Activated CD4-positive, alpha-beta memory T cell treated with anti-CD3 and anti-CD28 coated beads for 36 hours (primary cell): ENCODE measurements at regions not wholly inside any gene's neighbourhood (a gene's known extent, or its start where the extent isn't known, plus 50 kb on each side); places are given as distances from the start of the nearest gene placed in this dataset.

Source experiments
- CTCF ChIA-PET: fragments of 350-600 bp; sonication (Branson Sonifier 250); formaldehyde crosslinking; loops from one replicate; lab custom pipeline; 2021; ENCODE audit warnings: antibody characterized with exemption, inconsistent platforms; lab: Charles Lee
- POLR2A ChIA-PET: fragments of 350-600 bp; sonication (Branson Sonifier 250); formaldehyde crosslinking; loops from one replicate; lab custom pipeline; 2021; ENCODE audit warnings: antibody characterized with exemption; lab: Charles Lee
- DNase-seq: peaks from one replicate; pipeline ENCODE4 v3.0.0-alpha.2; 2020
- H3K27ac Mint-ChIP-seq: one replicate; pipeline ENCODE4 v1.8.0; 2021; ENCODE audit warnings: mixed read lengths
- H3K27me3 Mint-ChIP-seq: one replicate; pipeline ENCODE4 v1.8.0; 2021; ENCODE audit warnings: mixed read lengths
- H3K36me3 Mint-ChIP-seq: one replicate; pipeline ENCODE4 v1.8.0; 2021; ENCODE audit warnings: mixed read lengths
- H3K4me1 Mint-ChIP-seq: one replicate; pipeline ENCODE4 v1.8.0; 2021; ENCODE audit warnings: low read depth, mixed read lengths
- H3K4me3 Mint-ChIP-seq: one replicate; pipeline ENCODE4 v1.8.0; 2021; ENCODE audit warnings: mild to moderate bottlenecking, mixed read lengths
- H3K9me3 Mint-ChIP-seq: one replicate; pipeline ENCODE4 v1.8.0; 2021; ENCODE audit warnings: mixed read lengths
- intact Hi-C: fragments of 100-400 bp; cut with micrococcal nuclease; formaldehyde crosslinking; loops from one replicate; pipeline ENCODE4 v1.15.1; 2023

DNA sequence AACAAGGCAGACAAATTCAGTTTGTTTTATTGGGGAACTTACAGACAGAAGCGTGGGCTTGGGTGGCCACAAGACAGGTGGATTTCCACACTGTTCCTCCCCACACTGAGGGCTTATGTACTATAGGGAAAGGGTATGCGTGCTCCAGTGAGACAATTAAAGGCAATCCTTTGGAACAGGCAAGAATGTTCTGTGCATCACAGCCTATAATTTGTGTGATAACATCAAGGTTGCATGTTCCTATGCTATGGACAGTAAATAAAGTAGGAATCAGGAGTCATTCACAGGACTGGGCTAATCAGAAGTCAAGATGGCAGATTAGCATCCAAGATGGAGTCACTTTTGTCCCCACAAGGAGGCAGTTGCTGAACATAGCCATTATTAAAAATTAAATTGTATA lies 84.6 kb upstream of the TRIM2 start:
- no peaks in the 10 kb centered on the region for H3K36me3 Mint-ChIP-seq
- no peak for DNase-seq
- CTCF ChIA-PET, result interaction anchor here (4.4 to 8.9 kb wide), 2 partner anchors 8 to 36 kb away, joined by 26 to 110 read pairs; no protein-coding TSS in a partner anchor
- no peak overlapping the region for H3K4me3 Mint-ChIP-seq
- no peak overlapping the region for H3K27ac Mint-ChIP-seq
- POLR2A ChIA-PET, result interaction anchor here (0.5 to 0.6 kb wide), 2 partner anchors 165 to 277 kb away, joined by 3 to 4 read pairs; no protein-coding TSS in a partner anchor
- intact Hi-C loops, result loop anchor here (5.0 to 10.0 kb wide), 3 partner anchors 422 to 615 kb away; partner anchors contain the start of gene FBXW7
- H3K27me3 Mint-ChIP-seq, result no peaks in the 10 kb centered on the region
- no peaks in the 10 kb centered on the region for H3K9me3 Mint-ChIP-seq
- H3K4me1 Mint-ChIP-seq, result peaks cover 21% of the 10 kb centered on the region

DNA sequence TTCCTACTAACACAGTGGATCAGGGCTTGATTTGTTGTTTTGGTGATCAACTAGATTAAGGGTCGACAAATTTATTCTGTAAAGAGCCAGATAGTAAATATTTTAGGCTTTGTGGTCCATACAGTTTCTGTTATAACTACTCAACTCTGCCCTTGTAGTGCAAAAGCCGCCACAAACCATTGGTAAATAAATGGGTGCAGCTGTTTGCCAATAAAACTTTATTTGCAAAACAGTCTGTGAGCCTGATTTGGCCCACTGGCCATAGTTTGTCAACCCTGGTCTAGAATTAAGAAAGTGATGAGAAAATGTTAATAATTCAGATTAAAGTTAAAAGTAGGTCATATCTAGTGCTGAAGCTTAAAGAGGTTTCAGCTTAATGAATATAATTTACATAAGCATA lies 84.0 kb upstream of the TRIM2 start:
- Mint-ChIP-seq H3K27me3 (no peaks in the 10 kb centered on the region), H3K4me3 (no peak overlapping the region), H3K36me3 (no peaks in the 10 kb centered on the region), H3K4me1 (peaks cover 21% of the 10 kb centered on the region), H3K9me3 (no peaks in the 10 kb centered on the region), H3K27ac (no peak overlapping the region)
- DNase-seq, result no peak
- intact Hi-C loops, result no loop called here
- ChIA-PET CTCF (interaction anchor here (1.1 to 9.6 kb wide), 2 partner anchors 11 to 38 kb away, joined by 3 to 500 read pairs; no protein-coding TSS in a partner anchor), POLR2A (no interaction called here)

DNA sequence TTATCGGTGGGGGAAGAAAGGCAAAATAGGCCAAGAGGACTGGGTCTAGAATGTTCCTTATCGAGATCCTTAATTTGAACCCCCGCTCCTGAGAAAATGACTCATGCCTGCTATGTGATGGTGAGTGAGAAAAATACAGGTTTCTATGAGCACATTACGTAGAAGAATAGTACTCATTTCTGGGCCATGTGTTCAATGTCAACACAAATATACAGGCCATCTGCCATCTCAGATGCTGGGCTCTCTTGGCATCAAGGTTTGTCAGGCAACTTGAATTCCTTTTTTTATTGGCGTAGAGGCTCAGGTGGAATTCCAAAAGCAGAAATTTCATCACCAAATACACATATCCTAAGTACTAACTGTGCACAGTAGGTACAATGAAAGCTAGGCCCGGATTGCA lies 81.4 kb upstream of the TRIM2 start:
- no peaks in the 10 kb centered on the region for H3K36me3 Mint-ChIP-seq
- CTCF ChIA-PET, result interaction anchor here (9.6 kb wide), 1 partner anchor 41 kb away, joined by 500 read pairs; no protein-coding TSS in a partner anchor
- no peak overlapping the region for H3K27ac Mint-ChIP-seq
- intact Hi-C loops, result no loop called here
- H3K27me3 Mint-ChIP-seq, result peaks cover under 1% of the 10 kb centered on the region
- no peak overlapping the region for H3K4me3 Mint-ChIP-seq
- POLR2A ChIA-PET, result no interaction called here
- no peaks in the 10 kb centered on the region for H3K9me3 Mint-ChIP-seq
- no peak for DNase-seq
- peaks cover 6% of the 10 kb centered on the region for H3K4me1 Mint-ChIP-seq

DNA sequence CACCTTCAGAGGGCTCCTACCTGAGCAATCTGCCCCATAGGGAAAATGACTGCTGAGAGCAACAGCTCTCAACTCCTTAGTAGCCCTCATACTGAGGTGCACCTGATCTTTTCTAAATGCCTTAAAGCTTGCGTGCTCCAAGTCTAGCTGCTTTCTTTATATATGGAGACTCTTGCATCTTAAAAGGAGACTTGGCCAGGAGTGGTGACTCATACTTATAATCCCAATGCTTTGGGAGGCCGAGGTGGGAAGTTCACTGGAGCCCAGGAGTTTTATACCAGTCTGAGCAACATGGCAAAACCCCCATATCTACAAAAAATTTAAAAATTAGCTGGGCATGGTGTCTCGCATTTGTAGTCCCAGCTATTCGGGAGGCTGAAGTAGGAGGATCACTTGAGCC lies 78.1 kb upstream of the TRIM2 start:
- H3K9me3 Mint-ChIP-seq, result no peaks in the 10 kb centered on the region
- no peak overlapping the region for H3K27ac Mint-ChIP-seq
- no peak overlapping the region for H3K4me3 Mint-ChIP-seq
- ChIA-PET POLR2A (interaction anchor here (2.2 kb wide), 1 partner anchor 12 kb away, joined by 10 read pairs; no protein-coding TSS in a partner anchor), CTCF (interaction anchor here (0.7 to 9.6 kb wide), 14 partner anchors 13 to 485 kb away, joined by 3 to 500 read pairs (median 11); partner anchors contain the start of genes ARFIP1 and TIGD4)
- H3K27me3 Mint-ChIP-seq, result peaks cover 1% of the 10 kb centered on the region
- no peaks in the 10 kb centered on the region for H3K36me3 Mint-ChIP-seq
- intact Hi-C loops, result loop anchor here (5.0 kb wide), 1 partner anchor 189 kb away; the partner anchor contains the start of gene FHDC1
- no peak for DNase-seq
- peaks cover 6% of the 10 kb centered on the region for H3K4me1 Mint-ChIP-seq

DNA sequence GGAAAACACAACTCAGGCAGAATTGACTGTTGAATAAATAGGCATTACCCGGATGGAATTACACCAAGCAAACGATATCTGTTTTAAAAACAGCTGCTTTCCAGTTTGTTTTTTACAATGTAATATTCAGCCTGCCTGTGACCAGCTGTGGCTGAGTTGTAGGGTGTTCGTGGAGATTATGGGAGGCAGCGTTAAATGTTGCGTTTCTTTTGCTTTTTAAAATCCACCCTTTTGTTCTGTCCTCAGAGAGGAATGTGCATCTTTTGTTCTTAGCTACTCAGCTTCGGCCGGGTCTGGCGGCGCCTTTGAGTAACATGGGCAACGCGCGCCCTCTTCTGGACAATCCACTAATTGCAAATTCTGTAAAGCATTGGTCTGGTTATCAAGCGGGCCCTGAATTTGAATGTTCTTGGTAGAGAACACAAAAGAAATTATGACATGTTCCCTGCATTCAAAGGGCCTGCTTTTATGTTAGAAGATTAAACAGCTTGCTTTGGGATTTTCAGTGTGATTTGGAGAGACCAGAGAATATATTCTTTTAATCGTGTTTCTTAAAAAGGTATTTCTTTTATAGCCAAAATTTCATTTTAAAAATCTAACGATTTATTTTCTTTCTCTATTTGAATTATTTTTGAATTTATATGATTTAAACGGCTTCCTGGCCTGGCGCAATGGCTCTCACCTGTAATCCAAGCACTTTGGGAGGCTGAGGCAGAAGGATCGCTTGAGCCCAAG lies 76.3 kb upstream of the TRIM2 start:
- Mint-ChIP-seq H3K4me1 (peaks cover 5% of the 10 kb centered on the region), H3K27ac (no peak overlapping the region), H3K4me3 (no peak overlapping the region), H3K27me3 (peaks cover 1% of the 10 kb centered on the region), H3K9me3 (no peaks in the 10 kb centered on the region), H3K36me3 (no peaks in the 10 kb centered on the region)
- POLR2A ChIA-PET, result interaction anchor here (2.2 kb wide), 1 partner anchor 14 kb away, joined by 10 read pairs; no protein-coding TSS in a partner anchor
- CTCF ChIA-PET, result interaction anchor here (0.6 to 9.6 kb wide), 52 partner anchors 10 to 1425 kb away, joined by 3 to 500 read pairs (median 4); partner anchors contain the start of genes ARFIP1, FHDC1 and TIGD4
- intact Hi-C loops, result loop anchor here (1.0 to 5.0 kb wide), 3 partner anchors 45 to 282 kb away; partner anchors contain the start of gene FHDC1
- DNase-seq, result peak; percentile 89

DNA sequence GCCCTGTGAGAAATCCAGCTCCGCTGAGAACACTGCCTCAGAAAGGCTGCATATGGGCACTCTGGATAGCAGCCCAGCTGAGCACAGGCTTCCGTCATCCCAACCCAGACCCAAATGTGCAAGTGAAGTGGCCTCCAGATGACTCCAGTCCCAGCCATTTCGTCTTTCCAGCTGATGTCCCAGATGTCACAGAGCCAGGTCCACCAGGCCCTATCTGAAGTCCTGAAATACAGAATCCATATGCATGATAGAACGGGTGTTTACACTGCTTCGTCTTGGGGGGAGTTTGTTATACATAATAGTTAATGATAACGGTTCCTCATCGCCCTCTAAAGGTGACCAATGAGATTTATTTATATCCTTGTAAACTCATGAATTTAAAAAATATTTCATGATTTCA lies 72.6 kb upstream of the TRIM2 start:
- Mint-ChIP-seq H3K27ac (no peak overlapping the region), H3K4me1 (peaks cover 18% of the 10 kb centered on the region), H3K4me3 (no peak overlapping the region), H3K27me3 (peaks cover 3% of the 10 kb centered on the region), H3K9me3 (no peaks in the 10 kb centered on the region), H3K36me3 (no peaks in the 10 kb centered on the region)
- intact Hi-C loops, result no loop called here
- POLR2A ChIA-PET, result interaction anchor here (1.0 kb wide), 1 partner anchor 52 kb away, joined by 3 read pairs; no protein-coding TSS in a partner anchor
- DNase-seq, result no peak
- CTCF ChIA-PET, result interaction anchor here (1.1 to 3.8 kb wide), 2 partner anchors 47 to 511 kb away, joined by 3 to 28 read pairs; no protein-coding TSS in a partner anchor

DNA sequence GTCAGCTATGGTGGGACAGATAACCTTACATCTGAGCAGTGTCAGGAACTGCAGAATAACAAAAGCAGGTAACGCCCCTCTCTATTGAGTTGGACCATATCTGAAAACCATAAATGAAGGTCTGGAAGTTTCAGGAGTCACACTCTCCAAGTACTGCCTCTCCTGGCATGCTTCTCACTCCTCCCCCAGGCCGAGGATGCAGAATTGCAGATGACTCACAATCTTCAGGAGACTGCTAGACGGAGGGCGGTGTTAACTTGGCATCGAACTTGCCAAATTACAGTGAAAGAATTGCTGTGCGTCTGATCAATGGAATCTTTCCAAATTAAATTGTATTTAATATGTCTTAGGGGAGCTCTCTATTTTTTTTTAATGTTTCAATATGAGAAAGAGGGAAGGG lies 67.1 kb upstream of the TRIM2 start:
- DNase-seq, result no peak
- Mint-ChIP-seq H3K27ac (no peak overlapping the region), H3K4me1 (peaks cover 16% of the 10 kb centered on the region), H3K36me3 (no peaks in the 10 kb centered on the region), H3K9me3 (no peaks in the 10 kb centered on the region), H3K4me3 (no peak overlapping the region), H3K27me3 (peaks cover 2% of the 10 kb centered on the region)
- ChIA-PET POLR2A (no interaction called here), CTCF (interaction anchor here (0.9 to 3.7 kb wide), 3 partner anchors 9 to 181 kb away, joined by 3 to 14 read pairs (median 5); no protein-coding TSS in a partner anchor)
- intact Hi-C loops, result no loop called here

DNA sequence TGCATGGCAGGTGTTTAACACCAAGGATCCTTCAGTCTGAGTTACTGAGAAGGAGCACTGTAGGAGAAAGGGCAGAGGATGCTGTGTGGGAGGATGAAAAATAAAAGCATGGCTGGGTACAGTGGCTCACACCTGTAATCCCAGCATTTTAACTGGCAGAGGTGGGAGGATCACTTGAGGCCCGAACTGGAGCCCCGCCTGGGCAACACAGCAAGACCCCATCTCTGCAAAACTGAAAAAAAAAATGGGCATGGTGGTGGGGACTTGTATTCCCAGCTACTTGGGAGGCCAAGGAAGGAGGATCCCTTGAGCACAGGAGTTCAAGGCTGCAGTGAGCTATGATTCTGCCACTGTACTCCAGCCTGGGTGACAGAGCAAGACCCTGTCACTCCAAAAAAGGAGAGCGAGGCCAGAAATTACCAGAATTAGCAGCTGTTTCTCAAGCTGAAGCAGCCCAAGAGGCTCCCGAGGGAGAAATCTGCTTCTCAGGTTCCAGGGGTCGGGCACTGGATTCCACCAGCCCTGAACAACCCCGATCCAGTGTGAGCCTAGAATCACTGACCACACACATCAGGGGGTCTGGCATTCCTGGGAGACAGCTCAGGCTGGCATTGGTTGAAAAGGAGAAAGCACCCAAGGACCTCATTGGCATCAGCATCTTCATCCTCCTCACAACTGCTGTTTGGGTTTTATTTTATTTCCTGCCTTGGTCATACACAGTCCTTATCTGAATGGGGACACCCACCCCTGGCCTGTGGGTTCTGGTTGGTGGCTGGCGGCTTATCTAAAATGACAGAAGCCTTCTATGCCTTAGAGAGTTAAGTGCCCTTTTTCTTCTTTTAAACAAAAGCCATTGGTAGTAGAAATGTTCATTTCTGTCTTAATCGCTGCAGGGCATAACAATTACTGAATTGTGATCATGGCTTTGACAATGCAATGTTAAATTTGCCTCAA lies 66.3 kb upstream of the TRIM2 start:
- intact Hi-C loops, result no loop called here
- Mint-ChIP-seq H3K4me3 (no peak overlapping the region), H3K4me1 (peaks cover 16% of the 10 kb centered on the region), H3K36me3 (no peaks in the 10 kb centered on the region), H3K9me3 (no peaks in the 10 kb centered on the region), H3K27me3 (peaks cover 2% of the 10 kb centered on the region), H3K27ac (no peak overlapping the region)
- ChIA-PET POLR2A (no interaction called here), CTCF (interaction anchor here (0.7 to 3.7 kb wide), 3 partner anchors 10 to 180 kb away, joined by 3 to 14 read pairs (median 5); no protein-coding TSS in a partner anchor)
- no peak for DNase-seq

DNA sequence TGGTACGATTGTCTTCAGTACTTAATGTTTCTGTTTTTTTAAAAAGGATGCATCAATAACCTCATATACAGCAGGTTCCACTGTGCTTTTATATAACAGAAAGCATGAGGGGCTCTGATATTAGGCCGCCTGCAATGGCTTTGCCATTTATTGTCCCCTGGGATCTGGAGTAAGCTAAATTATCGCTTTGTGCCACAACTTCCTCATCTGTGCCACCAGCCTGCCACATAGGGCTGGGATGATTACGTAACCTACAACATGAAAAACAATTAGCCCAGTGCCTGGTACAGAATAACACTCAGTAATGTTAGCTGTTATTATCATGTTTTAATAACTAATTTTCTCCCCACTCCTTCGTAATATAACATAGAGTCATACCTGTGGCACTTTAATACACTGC lies 65.5 kb upstream of the TRIM2 start:
- Mint-ChIP-seq H3K4me3 (no peak overlapping the region), H3K27ac (no peak overlapping the region), H3K9me3 (no peaks in the 10 kb centered on the region), H3K27me3 (peaks cover 2% of the 10 kb centered on the region), H3K4me1 (peaks cover 18% of the 10 kb centered on the region), H3K36me3 (no peaks in the 10 kb centered on the region)
- CTCF ChIA-PET, result interaction anchor here (0.7 to 3.7 kb wide), 2 partner anchors 11 to 55 kb away, joined by 3 to 14 read pairs; no protein-coding TSS in a partner anchor
- POLR2A ChIA-PET, result no interaction called here
- intact Hi-C loops, result no loop called here
- DNase-seq, result no peak

DNA sequence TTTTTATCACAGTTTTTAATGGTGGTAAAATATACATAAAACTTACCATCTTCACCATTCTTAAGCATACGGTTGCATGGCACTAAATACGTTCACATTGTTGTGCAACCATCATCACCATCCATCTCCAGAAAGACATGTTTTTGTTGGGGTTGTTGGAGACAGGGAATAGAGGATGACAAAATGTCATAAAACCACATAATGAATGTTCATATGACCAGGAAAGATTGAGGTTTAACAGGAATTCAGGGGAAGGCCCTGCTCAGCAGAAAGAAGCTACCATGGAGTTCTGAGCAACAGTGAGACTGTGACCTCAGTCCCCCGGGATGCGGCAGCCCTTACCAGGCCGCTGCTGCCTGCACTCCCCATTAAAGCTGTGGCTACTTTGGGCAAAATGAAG lies 63.9 kb upstream of the TRIM2 start:
- POLR2A ChIA-PET, result no interaction called here
- Mint-ChIP-seq H3K27me3 (no peaks in the 10 kb centered on the region), H3K27ac (no peak overlapping the region), H3K4me3 (no peak overlapping the region), H3K9me3 (no peaks in the 10 kb centered on the region), H3K4me1 (peaks cover 10% of the 10 kb centered on the region), H3K36me3 (no peaks in the 10 kb centered on the region)
- DNase-seq, result no peak
- intact Hi-C loops, result loop anchor here (5.0 kb wide), 2 partner anchors 292 to 612 kb away; no protein-coding TSS in a partner anchor
- CTCF ChIA-PET, result interaction anchor here (0.9 to 1.5 kb wide), 3 partner anchors 12 to 204 kb away, joined by 4 to 5 read pairs (median 4); partner anchors contain the start of gene MND1

DNA sequence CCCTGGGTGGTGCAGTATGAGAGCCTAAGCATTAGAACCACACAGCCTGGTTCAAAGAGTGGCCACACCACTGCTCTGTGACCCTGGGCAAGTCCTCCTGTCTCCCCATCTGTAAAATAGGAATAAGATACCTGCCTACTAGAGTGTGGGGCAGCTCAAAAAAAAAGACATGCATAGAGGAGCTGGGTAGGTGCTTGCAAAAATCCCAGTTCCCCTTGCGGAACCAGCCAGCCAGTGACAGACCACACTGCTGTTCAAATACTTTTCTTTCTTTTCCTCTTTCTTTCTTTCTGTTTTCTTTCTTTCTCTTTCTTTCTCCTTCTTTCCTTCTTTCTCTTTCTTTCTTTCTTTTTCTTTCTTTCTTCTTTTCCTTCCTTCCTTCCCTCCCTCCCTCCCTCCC lies 63.0 kb upstream of the TRIM2 start:
- H3K36me3 Mint-ChIP-seq, result no peaks in the 10 kb centered on the region
- H3K27me3 Mint-ChIP-seq, result no peaks in the 10 kb centered on the region
- H3K4me3 Mint-ChIP-seq, result no peak overlapping the region
- ChIA-PET POLR2A (no interaction called here), CTCF (interaction anchor here (0.8 to 2.3 kb wide), 5 partner anchors 14 to 203 kb away, joined by 3 to 16 read pairs (median 5); partner anchors contain the start of gene MND1)
- H3K4me1 Mint-ChIP-seq, result peaks cover 10% of the 10 kb centered on the region
- intact Hi-C loops, result loop anchor here (5.0 kb wide), 2 partner anchors 291 to 611 kb away; no protein-coding TSS in a partner anchor
- no peak for DNase-seq
- no peaks in the 10 kb centered on the region for H3K9me3 Mint-ChIP-seq
- H3K27ac Mint-ChIP-seq, result no peak overlapping the region
